Brain microvascular endothelial cell (primary cell): ENCODE measurements at regions not wholly inside any gene's neighbourhood (a gene's known extent, or its start where the extent isn't known, plus 50 kb on each side); places are given as distances from the start of the nearest gene placed in this dataset.

ENCODE experiments used
- DNase-seq: peaks from one replicate; pipeline ENCODE4 v3.0.0-alpha.2; 2020
- H3K27ac ChIP-seq: fragments of 250-450 bp; sonication (Bioruptor Pico); 2 replicates; pipeline ENCODE4 v1.5.1; 2020; ENCODE audit warnings: mild to moderate bottlenecking, moderate library complexity
- H3K27me3 ChIP-seq: fragments of 250-450 bp; sonication (Bioruptor Pico); replicated peaks from 2 replicates; pipeline ENCODE4 v1.5.1; 2020; ENCODE audit warnings: mild to moderate bottlenecking
- H3K36me3 ChIP-seq: fragments of 250-450 bp; sonication (Bioruptor Pico); replicated peaks from 2 replicates; pipeline ENCODE4 v1.5.1; 2020; ENCODE audit warnings: mild to moderate bottlenecking
- H3K4me3 ChIP-seq: 2 replicates; pipeline ENCODE4 v1.5.1; 2011; ENCODE audit warnings: low read depth, mild to moderate bottlenecking, control low read depth, low read length, moderate library complexity
- in situ Hi-C: cut with HindIII; loops from 2 replicates; pipeline ENCODE4 v1.10.0; 2017; ENCODE audit warnings: low sequenced_read_pairs, low pct_ligation_motif_present
- TF ChIP-seq, protein P1 (sequence below): IDR thresholded peaks from 2 replicates; pipeline ENCODE4 v1.5.1; 2011; ENCODE audit warnings: low read depth, mild to moderate bottlenecking, moderate library complexity, low read length, control low read depth, inconsistent platforms; ENCODE audit errors: missing control alignments

DNA sequence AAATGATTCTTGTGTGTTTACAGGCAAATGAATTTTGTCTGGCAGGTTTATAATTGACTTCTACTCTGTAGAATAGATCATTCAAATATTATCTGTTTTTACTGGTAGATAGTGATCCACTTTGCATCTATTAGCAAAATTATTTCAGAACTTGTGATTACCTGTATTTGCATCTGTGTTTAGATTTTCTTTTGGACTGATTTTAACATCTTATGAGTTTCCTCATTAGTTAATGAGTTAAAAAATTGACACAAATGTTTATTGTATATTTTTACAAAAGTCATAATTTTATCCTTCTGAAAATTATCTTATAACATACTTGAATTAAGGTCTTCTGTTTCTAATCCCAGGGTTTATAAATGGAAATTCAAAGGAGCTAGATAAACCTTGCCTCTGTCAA is 132.0 kb upstream of the KCNJ16 start:
- DNase-seq = no peak
- TF ChIP-seq, protein P1, sequence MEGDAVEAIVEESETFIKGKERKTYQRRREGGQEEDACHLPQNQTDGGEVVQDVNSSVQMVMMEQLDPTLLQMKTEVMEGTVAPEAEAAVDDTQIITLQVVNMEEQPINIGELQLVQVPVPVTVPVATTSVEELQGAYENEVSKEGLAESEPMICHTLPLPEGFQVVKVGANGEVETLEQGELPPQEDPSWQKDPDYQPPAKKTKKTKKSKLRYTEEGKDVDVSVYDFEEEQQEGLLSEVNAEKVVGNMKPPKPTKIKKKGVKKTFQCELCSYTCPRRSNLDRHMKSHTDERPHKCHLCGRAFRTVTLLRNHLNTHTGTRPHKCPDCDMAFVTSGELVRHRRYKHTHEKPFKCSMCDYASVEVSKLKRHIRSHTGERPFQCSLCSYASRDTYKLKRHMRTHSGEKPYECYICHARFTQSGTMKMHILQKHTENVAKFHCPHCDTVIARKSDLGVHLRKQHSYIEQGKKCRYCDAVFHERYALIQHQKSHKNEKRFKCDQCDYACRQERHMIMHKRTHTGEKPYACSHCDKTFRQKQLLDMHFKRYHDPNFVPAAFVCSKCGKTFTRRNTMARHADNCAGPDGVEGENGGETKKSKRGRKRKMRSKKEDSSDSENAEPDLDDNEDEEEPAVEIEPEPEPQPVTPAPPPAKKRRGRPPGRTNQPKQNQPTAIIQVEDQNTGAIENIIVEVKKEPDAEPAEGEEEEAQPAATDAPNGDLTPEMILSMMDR = no peak
- H3K27me3 ChIP-seq = no peaks in the 10 kb centered on the region
- in situ Hi-C loops = no loop called here
- H3K36me3 ChIP-seq = no peaks in the 10 kb centered on the region
- H3K4me3 ChIP-seq = no peak overlapping the region
- no peak overlapping the region for H3K27ac ChIP-seq

DNA sequence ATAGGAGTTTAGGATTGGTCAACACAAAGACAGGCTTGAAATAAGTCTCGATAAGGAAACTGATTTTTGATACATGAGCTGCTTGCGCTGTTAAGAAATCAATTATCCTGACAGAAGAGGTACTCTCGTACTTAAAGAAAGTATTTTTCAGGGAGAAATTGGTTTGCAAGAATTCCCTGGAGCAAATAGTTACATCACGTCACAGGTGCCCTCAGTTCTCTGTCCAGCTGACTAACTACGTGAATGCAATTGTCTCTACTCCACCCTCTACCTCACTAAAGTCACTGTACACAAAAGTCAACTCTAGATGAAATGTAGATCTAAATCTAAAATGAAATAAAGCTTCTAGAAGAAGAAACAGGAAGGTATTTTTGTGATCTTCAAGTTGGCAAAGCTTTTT is 130.6 kb upstream of the KCNJ16 start:
- no peak for DNase-seq
- in situ Hi-C loops = no loop called here
- TF ChIP-seq, protein P1 = no peak
- no peak overlapping the region for H3K27ac ChIP-seq
- no peak overlapping the region for H3K4me3 ChIP-seq
- no peaks in the 10 kb centered on the region for H3K27me3 ChIP-seq
- no peaks in the 10 kb centered on the region for H3K36me3 ChIP-seq

DNA sequence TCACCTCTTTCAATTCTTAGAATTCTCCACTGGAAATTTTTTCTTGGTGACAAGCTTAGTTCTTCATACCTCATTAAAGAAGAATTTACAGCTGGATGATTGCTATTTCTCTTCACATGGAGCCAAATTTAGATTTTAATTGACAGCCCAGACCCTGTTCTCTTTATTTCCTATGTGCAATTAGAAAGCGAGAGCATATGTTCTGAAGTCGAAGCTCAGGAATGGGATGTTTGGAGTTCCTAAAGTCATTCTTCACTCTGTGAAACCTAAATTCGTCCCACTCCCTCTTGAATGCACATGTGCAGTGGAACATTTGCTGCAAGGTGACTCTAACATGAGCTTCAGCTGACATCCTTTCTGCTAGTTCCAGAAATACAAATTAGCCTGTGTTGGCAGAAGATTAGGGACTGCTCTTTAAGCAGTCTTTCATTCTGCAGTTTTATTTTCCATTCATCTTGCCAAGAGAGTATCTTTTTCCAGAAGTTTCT is 129.3 kb upstream of the KCNJ16 start:
- Histone ChIP-seq H3K27ac (no peak overlapping the region), H3K4me3 (no peak overlapping the region), H3K36me3 (no peaks in the 10 kb centered on the region), H3K27me3 (no peaks in the 10 kb centered on the region)
- in situ Hi-C loops = no loop called here
- no peak for DNase-seq
- TF ChIP-seq, protein P1 = no peak

DNA sequence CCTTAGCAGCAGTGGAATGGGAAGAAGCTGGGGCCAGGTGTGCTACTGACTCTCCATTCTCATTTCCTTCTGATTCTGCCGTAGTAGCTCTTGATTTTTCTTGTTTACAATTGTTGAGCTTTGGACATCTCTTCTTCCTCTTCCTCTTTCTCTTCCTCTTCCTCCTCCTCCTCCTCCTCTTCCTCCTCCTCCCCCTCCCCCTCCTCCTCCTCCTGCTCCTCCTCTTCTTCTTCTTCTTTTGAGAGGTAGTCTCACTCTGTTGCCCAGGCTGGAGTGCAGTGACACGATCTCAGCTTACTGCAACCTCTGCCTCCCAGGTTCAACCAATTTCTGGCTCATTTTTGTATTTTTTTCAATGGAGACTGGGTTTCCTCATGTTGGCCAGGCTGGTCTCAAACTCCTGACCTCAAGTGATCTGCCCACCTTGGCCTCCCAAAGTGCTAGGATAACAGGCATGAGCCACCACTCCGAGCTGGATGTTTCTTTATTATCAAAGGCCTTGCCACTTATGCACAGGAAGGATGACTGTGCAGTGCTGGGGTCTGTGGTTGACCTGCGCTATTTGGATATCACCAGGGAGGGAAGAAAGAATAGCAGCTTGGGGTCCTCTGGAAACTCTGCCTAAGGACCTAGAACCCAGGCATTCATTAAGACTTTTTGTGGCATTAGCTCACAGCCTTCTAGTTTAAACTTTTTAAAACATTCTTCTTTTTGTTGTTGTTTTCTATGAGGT is 127.8 kb upstream of the KCNJ16 start:
- H3K27ac ChIP-seq = no peak overlapping the region
- peak; percentile 38 for DNase-seq
- no peaks in the 10 kb centered on the region for H3K27me3 ChIP-seq
- in situ Hi-C loops = no loop called here
- no peaks in the 10 kb centered on the region for H3K36me3 ChIP-seq
- TF ChIP-seq, protein P1 = no peak
- no peak overlapping the region for H3K4me3 ChIP-seq

DNA sequence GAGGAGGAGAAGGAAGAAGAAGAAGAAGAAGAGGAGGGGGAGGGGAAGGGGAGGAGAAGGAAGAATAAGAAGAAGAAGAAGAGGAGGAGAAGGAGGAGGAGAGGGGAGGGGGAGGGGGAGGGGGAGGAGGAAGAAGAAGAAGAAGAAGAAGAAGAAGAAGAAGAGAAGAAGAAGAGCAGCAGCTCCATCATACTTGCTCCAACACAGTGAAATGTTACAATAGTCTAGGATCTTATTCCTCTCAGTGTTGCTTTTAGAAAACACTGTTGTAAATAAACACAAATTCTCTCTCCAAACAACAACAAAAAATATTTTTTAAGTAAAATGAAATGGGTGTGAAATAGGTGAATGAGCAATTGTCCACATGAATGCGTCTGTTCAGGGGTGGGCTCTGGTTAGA is 126.6 kb upstream of the KCNJ16 start:
- no peak overlapping the region for H3K4me3 ChIP-seq
- H3K27me3 ChIP-seq = no peaks in the 10 kb centered on the region
- TF ChIP-seq, protein P1 = no peak
- H3K27ac ChIP-seq = no peak overlapping the region
- H3K36me3 ChIP-seq = no peaks in the 10 kb centered on the region
- in situ Hi-C loops = no loop called here
- no peak for DNase-seq

DNA sequence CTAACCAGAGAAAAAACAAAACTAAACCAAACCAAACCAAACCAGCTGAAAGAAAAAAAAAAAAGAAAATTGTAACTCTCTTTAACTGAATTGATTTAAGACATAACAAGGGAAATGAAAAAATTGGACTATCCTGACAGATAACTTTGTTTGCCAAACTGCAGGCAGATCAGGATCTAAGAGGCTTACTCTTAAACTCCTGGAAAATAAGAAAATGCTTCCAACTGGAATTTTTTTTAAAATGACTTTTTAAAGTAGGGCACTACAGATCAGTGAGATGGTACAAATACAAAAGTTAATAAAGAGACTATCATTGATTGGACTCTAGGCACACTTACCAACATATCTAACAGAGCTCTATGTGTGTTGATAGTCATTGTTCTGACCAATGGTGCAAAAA is 125.5 kb upstream of the KCNJ16 start:
- in situ Hi-C loops = no loop called here

More for the DNA sequence above, 125.5 kb upstream of the KCNJ16 start:
- H3K27ac ChIP-seq = no peak overlapping the region
- H3K27me3 ChIP-seq = no peaks in the 10 kb centered on the region
- H3K4me3 ChIP-seq = no peak overlapping the region
- DNase-seq = no peak
- TF ChIP-seq, protein P1 = no peak
- no peaks in the 10 kb centered on the region for H3K36me3 ChIP-seq
